ENCODE measurements at regions not wholly inside any gene's neighbourhood (a gene's known extent, or its start where the extent isn't known, plus 50 kb on each side); places are given as distances from the start of the nearest gene placed in this dataset.

GRCh38 chr18:34640276-34640675, 69.8 kb upstream of the DTNA start:
- DNase-seq (ENCODE audit: low spot score): no peak

GRCh38 chr18:34643989-34644388, 66.1 kb upstream of the DTNA start:
- no peak for DNase-seq (ENCODE audit: low spot score)

- DNase-seq (ENCODE audit: low spot score): no peak
Observed at GRCh38 chr18:34647251-34647650, 62.8 kb upstream of the DTNA start.

GRCh38 chr18:34648269-34648985, 61.7 kb upstream of the DTNA start:
- no peak for DNase-seq (ENCODE audit: low spot score)

GRCh38 chr18:34649080-34649479, 61.0 kb upstream of the DTNA start:
- DNase-seq (ENCODE audit: low spot score): no peak

- no peak for DNase-seq (ENCODE audit: low spot score)
Observed at GRCh38 chr18:34650121-34650545, 60.0 kb upstream of the DTNA start.

- no peak for DNase-seq (ENCODE audit: low spot score)
Observed at GRCh38 chr18:34651586-34652369, 58.3 kb upstream of the DTNA start.

GRCh38 chr18:34655131-34655530, 55.0 kb upstream of the DTNA start:
- DNase-seq (ENCODE audit: low spot score): no peak

GRCh38 chr18:34657860-34658500, 52.1 kb upstream of the DTNA start:
- DNase-seq (ENCODE audit: low spot score): no peak

- peak; percentile 52 for DNase-seq (ENCODE audit: low spot score)
Observed at GRCh38 chr18:34659579-34660517, 50.2 kb upstream of the DTNA start.
